ENCODE measurements at regions not wholly inside any gene's neighbourhood (a gene's known extent, or its start where the extent isn't known, plus 50 kb on each side); places are given as distances from the start of the nearest gene placed in this dataset.

DNA sequence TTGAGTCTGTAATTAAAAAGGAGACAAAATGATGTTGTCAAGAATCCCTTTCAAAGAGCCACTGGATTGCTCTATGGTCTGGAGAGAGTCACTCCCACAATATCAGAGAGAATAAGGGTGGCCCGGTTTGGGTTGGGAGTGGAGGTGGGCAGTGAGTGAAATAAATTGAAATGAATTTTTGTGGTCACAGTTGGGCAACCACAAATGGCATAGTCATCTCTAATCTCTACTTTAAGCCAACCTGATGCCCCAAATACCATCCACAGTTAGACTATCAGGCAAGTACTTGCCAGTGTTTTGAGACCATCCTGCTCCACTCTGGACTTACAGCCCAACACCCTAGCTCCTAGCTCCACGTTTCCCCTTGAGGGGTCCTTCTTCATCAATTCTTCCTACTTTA, 559.7 kb downstream of the BCL11A start:
- DNase-seq (ENCODE audit: low read depth in 1 of 2, low spot score in 1 of 2): no peak
- Histone ChIP-seq H3K27me3 (ENCODE audit: insufficient read depth, poor library complexity, severe bottlenecking) (no peaks in the 10 kb centered on the region), H3K27ac (replicated peaks) (no peak overlapping the region), H3K4me3 (replicated peaks; ENCODE audit: insufficient read depth, low read length) (no peak overlapping the region)
- no peak for TF ChIP-seq GABPA (IDR thresholded peaks at IDR 0.05; ENCODE audit: low read depth)
- no peak for TF ChIP-seq SPI1 (IDR thresholded peaks at IDR 0.05; ENCODE audit: borderline replicate concordance, low read depth)
- TF ChIP-seq, protein P1, sequence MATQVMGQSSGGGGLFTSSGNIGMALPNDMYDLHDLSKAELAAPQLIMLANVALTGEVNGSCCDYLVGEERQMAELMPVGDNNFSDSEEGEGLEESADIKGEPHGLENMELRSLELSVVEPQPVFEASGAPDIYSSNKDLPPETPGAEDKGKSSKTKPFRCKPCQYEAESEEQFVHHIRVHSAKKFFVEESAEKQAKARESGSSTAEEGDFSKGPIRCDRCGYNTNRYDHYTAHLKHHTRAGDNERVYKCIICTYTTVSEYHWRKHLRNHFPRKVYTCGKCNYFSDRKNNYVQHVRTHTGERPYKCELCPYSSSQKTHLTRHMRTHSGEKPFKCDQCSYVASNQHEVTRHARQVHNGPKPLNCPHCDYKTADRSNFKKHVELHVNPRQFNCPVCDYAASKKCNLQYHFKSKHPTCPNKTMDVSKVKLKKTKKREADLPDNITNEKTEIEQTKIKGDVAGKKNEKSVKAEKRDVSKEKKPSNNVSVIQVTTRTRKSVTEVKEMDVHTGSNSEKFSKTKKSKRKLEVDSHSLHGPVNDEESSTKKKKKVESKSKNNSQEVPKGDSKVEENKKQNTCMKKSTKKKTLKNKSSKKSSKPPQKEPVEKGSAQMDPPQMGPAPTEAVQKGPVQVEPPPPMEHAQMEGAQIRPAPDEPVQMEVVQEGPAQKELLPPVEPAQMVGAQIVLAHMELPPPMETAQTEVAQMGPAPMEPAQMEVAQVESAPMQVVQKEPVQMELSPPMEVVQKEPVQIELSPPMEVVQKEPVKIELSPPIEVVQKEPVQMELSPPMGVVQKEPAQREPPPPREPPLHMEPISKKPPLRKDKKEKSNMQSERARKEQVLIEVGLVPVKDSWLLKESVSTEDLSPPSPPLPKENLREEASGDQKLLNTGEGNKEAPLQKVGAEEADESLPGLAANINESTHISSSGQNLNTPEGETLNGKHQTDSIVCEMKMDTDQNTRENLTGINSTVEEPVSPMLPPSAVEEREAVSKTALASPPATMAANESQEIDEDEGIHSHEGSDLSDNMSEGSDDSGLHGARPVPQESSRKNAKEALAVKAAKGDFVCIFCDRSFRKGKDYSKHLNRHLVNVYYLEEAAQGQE (IDR thresholded peaks at IDR 0.05; ENCODE audit: insufficient replicate concordance, low read depth): no peak

GRCh38 chr2:59988341-59988740, 565.1 kb downstream of the BCL11A start:
- H3K4me3 ChIP-seq (replicated peaks; ENCODE audit: insufficient read depth, low read length): no peak overlapping the region
- TF ChIP-seq, protein P1 (IDR thresholded peaks at IDR 0.05; ENCODE audit: insufficient replicate concordance, low read depth): no peak
- TF ChIP-seq, protein P2, sequence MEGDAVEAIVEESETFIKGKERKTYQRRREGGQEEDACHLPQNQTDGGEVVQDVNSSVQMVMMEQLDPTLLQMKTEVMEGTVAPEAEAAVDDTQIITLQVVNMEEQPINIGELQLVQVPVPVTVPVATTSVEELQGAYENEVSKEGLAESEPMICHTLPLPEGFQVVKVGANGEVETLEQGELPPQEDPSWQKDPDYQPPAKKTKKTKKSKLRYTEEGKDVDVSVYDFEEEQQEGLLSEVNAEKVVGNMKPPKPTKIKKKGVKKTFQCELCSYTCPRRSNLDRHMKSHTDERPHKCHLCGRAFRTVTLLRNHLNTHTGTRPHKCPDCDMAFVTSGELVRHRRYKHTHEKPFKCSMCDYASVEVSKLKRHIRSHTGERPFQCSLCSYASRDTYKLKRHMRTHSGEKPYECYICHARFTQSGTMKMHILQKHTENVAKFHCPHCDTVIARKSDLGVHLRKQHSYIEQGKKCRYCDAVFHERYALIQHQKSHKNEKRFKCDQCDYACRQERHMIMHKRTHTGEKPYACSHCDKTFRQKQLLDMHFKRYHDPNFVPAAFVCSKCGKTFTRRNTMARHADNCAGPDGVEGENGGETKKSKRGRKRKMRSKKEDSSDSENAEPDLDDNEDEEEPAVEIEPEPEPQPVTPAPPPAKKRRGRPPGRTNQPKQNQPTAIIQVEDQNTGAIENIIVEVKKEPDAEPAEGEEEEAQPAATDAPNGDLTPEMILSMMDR (IDR thresholded peaks at IDR 0.05; ENCODE audit: insufficient read depth, low read length): no peak
- no peak for TF ChIP-seq GABPA (IDR thresholded peaks at IDR 0.05; ENCODE audit: low read depth)
- no peak for TF ChIP-seq POLR2AphosphoS5 (IDR thresholded peaks at IDR 0.05; ENCODE audit: low read depth)
- no peak for TF ChIP-seq SPI1 (IDR thresholded peaks at IDR 0.05; ENCODE audit: borderline replicate concordance, low read depth)
- DNase-seq (ENCODE audit: low read depth in 1 of 2, low spot score in 1 of 2): no peak
- H3K27ac ChIP-seq (replicated peaks): no peak overlapping the region
- no peaks in the 10 kb centered on the region for H3K27me3 ChIP-seq (ENCODE audit: insufficient read depth, poor library complexity, severe bottlenecking)

- TF ChIP-seq SPI1 (IDR thresholded peaks at IDR 0.05; ENCODE audit: borderline replicate concordance, low read depth) (no peak), POLR2AphosphoS5 (IDR thresholded peaks at IDR 0.05; ENCODE audit: low read depth) (no peak), GABPA (IDR thresholded peaks at IDR 0.05; ENCODE audit: low read depth) (no peak)
- TF ChIP-seq, protein P2 (IDR thresholded peaks at IDR 0.05; ENCODE audit: insufficient read depth, low read length): no peak
- TF ChIP-seq, protein P1 (IDR thresholded peaks at IDR 0.05; ENCODE audit: insufficient replicate concordance, low read depth): no peak
- no peaks in the 10 kb centered on the region for H3K27me3 ChIP-seq (ENCODE audit: insufficient read depth, poor library complexity, severe bottlenecking)
- no peak overlapping the region for H3K4me3 ChIP-seq (replicated peaks; ENCODE audit: insufficient read depth, low read length)
- no peak for DNase-seq (ENCODE audit: low read depth in 1 of 2, low spot score in 1 of 2)
- H3K27ac ChIP-seq (replicated peaks): no peak overlapping the region
Measured at GRCh38 chr2:59986511-59986910, 566.9 kb downstream of the BCL11A start.

All from HL-60 (cell line).